Mesendoderm (in vitro differentiated cells): ENCODE measurements at regions not wholly inside any gene's neighbourhood (a gene's known extent, or its start where the extent isn't known, plus 50 kb on each side); places are given as distances from the start of the nearest gene placed in this dataset.

Experiments
- DNase-seq: peaks from one replicate; pipeline ENCODE4 v3.0.0; 2013
- H2AK5ac ChIP-seq: 2 replicates; pipeline ENCODE4 v1.6.1; 2013; ENCODE audit warnings: low read length, inconsistent platforms
- H2BK120ac ChIP-seq: 2 replicates; pipeline ENCODE4 v1.6.1; 2013; ENCODE audit warnings: low read depth, mild to moderate bottlenecking, low read length, moderate library complexity, mixed read lengths
- H2BK15ac ChIP-seq: replicated peaks from 2 replicates; pipeline ENCODE4 v1.6.1; 2013; ENCODE audit warnings: low read depth, mild to moderate bottlenecking, moderate library complexity
- H2BK5ac ChIP-seq: 2 replicates; pipeline ENCODE4 v1.6.1; 2013; ENCODE audit warnings: low read length, inconsistent platforms
- H3K18ac ChIP-seq: 2 replicates; pipeline ENCODE4 v1.6.1; 2013; ENCODE audit warnings: mild to moderate bottlenecking, low read length, mixed read lengths
- H3K23ac ChIP-seq: one replicate; pipeline ENCODE4 v1.6.1; 2013; ENCODE audit warnings: low read length
- H3K27ac ChIP-seq: 2 replicates; pipeline ENCODE4 v1.5.1; 2013; ENCODE audit warnings: low read depth, mild to moderate bottlenecking, inconsistent platforms, low read length, moderate library complexity
- H3K27me3 ChIP-seq: 2 replicates; pipeline ENCODE4 v1.6.1; 2013; ENCODE audit warnings: low read length, control low read depth, mild to moderate bottlenecking, inconsistent platforms; ENCODE audit not compliant: insufficient read depth, poor library complexity
- H3K36me3 ChIP-seq: 2 replicates; pipeline ENCODE4 v1.6.1; 2013; ENCODE audit warnings: low read length, inconsistent platforms; ENCODE audit not compliant: control insufficient read depth, insufficient read depth
- H3K4ac ChIP-seq: one replicate; pipeline ENCODE4 v1.6.1; 2013; ENCODE audit warnings: low read depth, mild to moderate bottlenecking, low read length, moderate library complexity
- H3K4me1 ChIP-seq: 2 replicates; pipeline ENCODE4 v1.6.1; 2013; ENCODE audit warnings: low read depth, low read length, inconsistent platforms; ENCODE audit not compliant: control insufficient read depth
- H3K4me2 ChIP-seq: 2 replicates; pipeline ENCODE4 v1.6.1; 2013; ENCODE audit warnings: low read length
- H3K4me3 ChIP-seq: 2 replicates; pipeline ENCODE4 v1.5.1; 2013; ENCODE audit warnings: mild to moderate bottlenecking, low read length
- H3K56ac ChIP-seq: one replicate; pipeline ENCODE4 v1.6.1; 2013; ENCODE audit warnings: low read length
- H3K79me1 ChIP-seq: 2 replicates; pipeline ENCODE4 v1.6.1; 2013; ENCODE audit warnings: low read length, inconsistent platforms
- H3K79me2 ChIP-seq: 2 replicates; pipeline ENCODE4 v1.6.1; 2013; ENCODE audit warnings: mild to moderate bottlenecking, low read length; ENCODE audit not compliant: control insufficient read depth, insufficient read depth
- H3K9ac ChIP-seq: 2 replicates; pipeline ENCODE4 v1.6.1; 2013; ENCODE audit warnings: low read length, inconsistent platforms
- H4K5ac ChIP-seq: one replicate; pipeline ENCODE4 v1.6.1; 2013; ENCODE audit warnings: low read length
- H4K8ac ChIP-seq: one replicate; pipeline ENCODE4 v1.6.1; 2013; ENCODE audit warnings: low read depth, mild to moderate bottlenecking, control low read depth, low read length, moderate library complexity
- WGBS: extraction: QIAGEN DNeasy Blood & Tissue Kit; methylation state at CpG from one replicate; pipeline ENCODE4 v1.1.7; 2013; ENCODE audit warnings: low lambda C conversion rate, missing lambda C conversion rate; ENCODE audit not compliant: insufficient coverage; ENCODE audit errors: extremely low coverage; 5-methylcytosine and 5-hydroxymethylcytosine counted together

DNA sequence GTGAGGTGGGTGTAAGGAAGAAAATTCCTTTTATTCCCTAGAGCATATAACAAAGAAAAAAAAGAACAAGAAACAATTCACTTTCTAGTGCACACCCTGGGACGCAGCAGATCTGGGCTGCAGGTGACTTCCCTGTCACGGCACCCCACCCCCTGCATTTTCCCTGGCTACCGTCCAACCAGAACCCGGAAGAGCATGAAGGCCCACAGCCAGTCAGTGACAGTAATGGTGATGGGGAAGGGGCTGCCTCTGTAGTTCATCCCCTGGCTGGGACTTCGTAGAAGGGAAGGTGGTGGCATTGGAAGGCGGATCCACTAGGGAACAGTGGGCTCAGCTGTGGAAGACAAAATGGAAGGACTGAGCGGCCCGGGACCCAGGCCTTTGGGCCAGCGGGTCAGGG is 236.7 kb downstream of the BUB3 start:
- WGBS: no CpG with 5 or more reads among the region's 9 CpGs

GRCh38 chr10:123391275-123392028 is 237.2 kb downstream of the BUB3 start:
- no peak overlapping the region for H2BK120ac ChIP-seq
- H3K4ac ChIP-seq: no peak overlapping the region
- no peak overlapping the region for H3K56ac ChIP-seq
- H3K79me2 ChIP-seq: no peaks in the 10 kb centered on the region
- H3K36me3 ChIP-seq: no peaks in the 10 kb centered on the region
- H3K79me1 ChIP-seq: no peaks in the 10 kb centered on the region
- H3K4me1 ChIP-seq: no peaks in the 10 kb centered on the region
- H3K4me3 ChIP-seq: no peak overlapping the region
- no peak overlapping the region for H4K8ac ChIP-seq
- DNase-seq: no peak
- no peak overlapping the region for H2BK15ac ChIP-seq
- H3K27ac ChIP-seq: no peak overlapping the region
- no peak overlapping the region for H3K23ac ChIP-seq
- no peaks in the 10 kb centered on the region for H3K27me3 ChIP-seq
- H2BK5ac ChIP-seq: no peak overlapping the region
- WGBS: no CpG with 5 or more reads among the region's 15 CpGs
- H2AK5ac ChIP-seq: no peak overlapping the region
- H4K5ac ChIP-seq: no peak overlapping the region
- H3K9ac ChIP-seq: no peak overlapping the region
- H3K4me2 ChIP-seq: no peak overlapping the region
- H3K18ac ChIP-seq: no peak overlapping the region

More for the DNA sequence above, 236.7 kb downstream of the BUB3 start:
- no peak overlapping the region for H4K8ac ChIP-seq
- H3K4me2 ChIP-seq: no peak overlapping the region
- H2AK5ac ChIP-seq: no peak overlapping the region
- no peak overlapping the region for H2BK15ac ChIP-seq
- H3K79me1 ChIP-seq: no peaks in the 10 kb centered on the region
- H3K4me1 ChIP-seq: no peaks in the 10 kb centered on the region
- no peak overlapping the region for H3K27ac ChIP-seq
- DNase-seq: no peak
- no peak overlapping the region for H3K23ac ChIP-seq
- H2BK5ac ChIP-seq: no peak overlapping the region
- no peak overlapping the region for H3K56ac ChIP-seq
- H3K27me3 ChIP-seq: no peaks in the 10 kb centered on the region
- H3K18ac ChIP-seq: no peak overlapping the region
- H3K36me3 ChIP-seq: no peaks in the 10 kb centered on the region
- no peak overlapping the region for H3K9ac ChIP-seq
- H4K5ac ChIP-seq: no peak overlapping the region
- no peaks in the 10 kb centered on the region for H3K79me2 ChIP-seq
- H2BK120ac ChIP-seq: no peak overlapping the region
- H3K4ac ChIP-seq: no peak overlapping the region
- H3K4me3 ChIP-seq: no peak overlapping the region

DNA sequence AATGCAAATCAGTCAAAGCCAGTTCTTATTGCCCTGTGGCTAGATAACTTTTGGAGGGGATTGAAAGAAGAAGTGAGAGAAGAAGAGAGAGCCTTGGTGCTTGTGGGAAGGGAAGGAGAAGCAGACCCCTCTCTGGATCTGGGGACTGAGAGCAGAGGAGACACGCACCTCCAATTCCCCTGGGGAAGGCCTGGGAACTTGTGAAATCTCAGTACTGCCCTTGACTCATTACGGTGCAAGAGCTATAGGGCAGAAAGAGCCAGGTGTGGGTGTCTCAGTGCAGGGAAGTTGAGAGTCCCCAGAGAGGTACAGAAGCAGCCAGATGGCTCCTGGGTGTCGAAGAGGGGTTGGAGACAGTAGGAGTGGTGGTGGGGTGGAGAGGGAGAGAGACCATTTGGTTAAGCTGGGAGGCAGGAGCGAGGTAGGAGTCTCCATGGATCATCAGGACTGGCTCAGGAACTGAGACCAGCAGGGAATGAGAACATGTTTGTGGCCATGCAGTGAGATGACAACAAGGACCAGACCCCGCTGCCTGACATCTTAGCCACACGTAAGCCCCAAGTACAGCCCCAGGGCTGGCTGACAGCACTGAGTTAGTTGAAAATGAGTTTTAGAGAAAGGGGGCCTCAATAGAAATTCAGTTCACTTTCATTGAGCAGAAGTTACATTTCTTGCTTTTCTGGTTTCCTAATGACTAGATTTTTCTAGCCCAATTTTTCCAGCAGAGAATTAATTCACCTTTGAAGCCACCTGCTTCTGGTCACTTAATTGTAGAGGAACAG is 238.2 kb downstream of the BUB3 start:
- no peak for DNase-seq
- Histone ChIP-seq H3K79me2 (no peaks in the 10 kb centered on the region), H3K56ac (no peak overlapping the region), H3K27me3 (no peaks in the 10 kb centered on the region), H2BK120ac (no peak overlapping the region), H3K27ac (no peak overlapping the region), H3K4me2 (no peak overlapping the region), H4K8ac (no peak overlapping the region), H3K36me3 (no peaks in the 10 kb centered on the region), H2BK5ac (no peak overlapping the region), H3K9ac (no peak overlapping the region), H4K5ac (no peak overlapping the region), H3K23ac (no peak overlapping the region), H3K79me1 (no peaks in the 10 kb centered on the region), H3K4ac (no peak overlapping the region), H2AK5ac (no peak overlapping the region), H3K18ac (no peak overlapping the region), H3K4me1 (no peaks in the 10 kb centered on the region), H2BK15ac (no peak overlapping the region), H3K4me3 (no peak overlapping the region)
- WGBS: no CpG with 5 or more reads among the region's 6 CpGs

GRCh38 chr10:123393170-123393569 is 239.0 kb downstream of the BUB3 start:
- Histone ChIP-seq H2BK15ac (no peak overlapping the region), H3K56ac (no peak overlapping the region), H3K79me1 (no peaks in the 10 kb centered on the region), H3K4me3 (no peak overlapping the region), H3K9ac (no peak overlapping the region), H3K27ac (no peak overlapping the region), H4K5ac (no peak overlapping the region), H3K18ac (no peak overlapping the region), H2AK5ac (no peak overlapping the region), H4K8ac (no peak overlapping the region), H3K23ac (no peak overlapping the region), H2BK120ac (no peak overlapping the region), H3K4me1 (no peaks in the 10 kb centered on the region), H3K27me3 (no peaks in the 10 kb centered on the region), H2BK5ac (no peak overlapping the region), H3K4ac (no peak overlapping the region), H3K4me2 (no peak overlapping the region), H3K79me2 (no peaks in the 10 kb centered on the region), H3K36me3 (no peaks in the 10 kb centered on the region)
- WGBS: no CpG with 5 or more reads among the region's 3 CpGs
- DNase-seq: no peak

GRCh38 chr10:123394382-123394781 is 240.2 kb downstream of the BUB3 start:
- H3K56ac ChIP-seq: no peak overlapping the region
- H2BK15ac ChIP-seq: no peak overlapping the region
- H3K9ac ChIP-seq: no peak overlapping the region
- no peak overlapping the region for H3K4ac ChIP-seq
- H4K8ac ChIP-seq: no peak overlapping the region
- H2BK120ac ChIP-seq: no peak overlapping the region
- H3K79me2 ChIP-seq: no peaks in the 10 kb centered on the region
- H2BK5ac ChIP-seq: no peak overlapping the region
- H3K79me1 ChIP-seq: no peaks in the 10 kb centered on the region
- no peaks in the 10 kb centered on the region for H3K4me1 ChIP-seq
- H3K36me3 ChIP-seq: no peaks in the 10 kb centered on the region
- no peak overlapping the region for H3K23ac ChIP-seq
- no peak overlapping the region for H3K27ac ChIP-seq
- DNase-seq: no peak
- H3K27me3 ChIP-seq: no peaks in the 10 kb centered on the region
- no peak overlapping the region for H2AK5ac ChIP-seq
- no peak overlapping the region for H3K4me2 ChIP-seq
- H3K4me3 ChIP-seq: no peak overlapping the region
- no CpG with 5 or more reads among the region's 1 CpG for WGBS
- H4K5ac ChIP-seq: no peak overlapping the region
- no peak overlapping the region for H3K18ac ChIP-seq
